Keratinocyte (primary cell): ENCODE measurements at regions not wholly inside any gene's neighbourhood (a gene's known extent, or its start where the extent isn't known, plus 50 kb on each side); places are given as distances from the start of the nearest gene placed in this dataset.

ENCODE experiments used
- DNase-seq: peaks from one replicate; pipeline ENCODE4 v3.0.0-alpha.2; 2011; ENCODE audit warnings: low read depth, missing footprints, low spot score
- FAIRE-seq: peaks from 2 replicates; lab custom pipeline; 2011; peaks lifted over from hg19 to GRCh38; lab: Jason Lieb, UNC
- H2AFZ ChIP-seq: 2 replicates; pipeline ENCODE4 v1.6.0; 2012; ENCODE audit warnings: low read length, control low read depth, inconsistent platforms; ENCODE audit not compliant: control insufficient read depth
- H3K27ac ChIP-seq: 2 replicates; pipeline ENCODE4 v1.5.1; 2011; ENCODE audit warnings: low read length; ENCODE audit not compliant: control insufficient read depth, insufficient read depth
- H3K27me3 ChIP-seq: 3 replicates; pipeline ENCODE4 v1.6.0; 2011; ENCODE audit warnings: low read length; ENCODE audit not compliant: control insufficient read depth, insufficient read depth; ENCODE audit errors: extremely low read depth
- H3K36me3 ChIP-seq, 2 experiments: 2 replicates in 1 of 2; 3 replicates in 1 of 2; pipeline ENCODE4 v1.5.1; 2011; ENCODE audit warnings: low read length in 2 of 2, mild to moderate bottlenecking in 1 of 2; ENCODE audit not compliant: control insufficient read depth in 2 of 2, insufficient read depth in 2 of 2; ENCODE audit errors: extremely low read depth in 1 of 2
- H3K4me1 ChIP-seq: 3 replicates; pipeline ENCODE4 v1.5.1; 2011; ENCODE audit warnings: low read length; ENCODE audit not compliant: control insufficient read depth, insufficient read depth; ENCODE audit errors: extremely low read depth
- H3K4me2 ChIP-seq: 3 replicates; pipeline ENCODE4 v1.6.0; 2011; ENCODE audit warnings: low read depth, low read length; ENCODE audit not compliant: control insufficient read depth, insufficient read depth; ENCODE audit errors: extremely low read depth
- H3K4me3 ChIP-seq, 3 experiments: fragments of 200-600 bp in 1 of 3; sonication (generic) in 1 of 3; 2 replicates in 2 of 3; 3 replicates in 1 of 3; pipeline ENCODE4 v1.5.1; 2011 to 2016; ENCODE audit warnings: low read length in 3 of 3, mild to moderate bottlenecking in 3 of 3, control low read depth in 2 of 3, inconsistent platforms in 1 of 3, low read depth in 1 of 3, mixed read lengths in 1 of 3, mixed run types in 1 of 3, moderate library complexity in 1 of 3; ENCODE audit not compliant: control insufficient read depth in 2 of 3, insufficient read depth in 2 of 3; ENCODE audit errors: extremely low read depth in 1 of 3
- H3K79me2 ChIP-seq: 2 replicates; pipeline ENCODE4 v1.6.0; 2012; ENCODE audit warnings: low read length; ENCODE audit not compliant: control insufficient read depth, insufficient read depth
- H3K9ac ChIP-seq: 3 replicates; pipeline ENCODE4 v1.6.0; 2011; ENCODE audit warnings: low read length; ENCODE audit not compliant: control insufficient read depth, insufficient read depth; ENCODE audit errors: extremely low read depth
- H3K9me1 ChIP-seq: 3 replicates; pipeline ENCODE4 v1.6.0; 2011; ENCODE audit warnings: low read length; ENCODE audit not compliant: control insufficient read depth, insufficient read depth; ENCODE audit errors: extremely low read depth
- H3K9me3 ChIP-seq: 2 replicates; pipeline ENCODE4 v1.5.1; 2012; ENCODE audit warnings: low read depth, low read length; ENCODE audit not compliant: control insufficient read depth
- H4K20me1 ChIP-seq: 3 replicates; pipeline ENCODE4 v1.6.0; 2011; ENCODE audit warnings: low read length; ENCODE audit not compliant: control insufficient read depth, insufficient read depth; ENCODE audit errors: extremely low read depth
- EZH2 ChIP-seq: IDR thresholded peaks from one replicate; pipeline ENCODE4 v1.6.1; 2012; ENCODE audit warnings: inconsistent platforms, mild to moderate bottlenecking, low read length, moderate library complexity
- dilution Hi-C: fragments of 300-500 bp; cut with MboI; formaldehyde crosslinking; loops from one replicate; pipeline ENCODE4 v1.7.0; 2020; ENCODE audit warnings: low sequenced_read_pairs; ENCODE audit not compliant: extremely low pct_ligation_motif_present
- TF ChIP-seq, protein P1 (sequence below), 3 experiments: IDR thresholded peaks in 1 of 3; conservative IDR thresholded peaks in 1 of 3; optimal IDR thresholded peaks in 1 of 3; 2 replicates in 2 of 3; 3 replicates in 1 of 3; pipeline versions ENCODE3 to v1.5.1; 2011; ENCODE audit warnings: low read length in 3 of 3, mild to moderate bottlenecking in 3 of 3, moderate library complexity in 2 of 3, control low read depth in 1 of 3, inconsistent platforms in 1 of 3; ENCODE audit not compliant: insufficient read depth in 2 of 3; ENCODE audit errors: extremely low read depth in 1 of 3

DNA sequence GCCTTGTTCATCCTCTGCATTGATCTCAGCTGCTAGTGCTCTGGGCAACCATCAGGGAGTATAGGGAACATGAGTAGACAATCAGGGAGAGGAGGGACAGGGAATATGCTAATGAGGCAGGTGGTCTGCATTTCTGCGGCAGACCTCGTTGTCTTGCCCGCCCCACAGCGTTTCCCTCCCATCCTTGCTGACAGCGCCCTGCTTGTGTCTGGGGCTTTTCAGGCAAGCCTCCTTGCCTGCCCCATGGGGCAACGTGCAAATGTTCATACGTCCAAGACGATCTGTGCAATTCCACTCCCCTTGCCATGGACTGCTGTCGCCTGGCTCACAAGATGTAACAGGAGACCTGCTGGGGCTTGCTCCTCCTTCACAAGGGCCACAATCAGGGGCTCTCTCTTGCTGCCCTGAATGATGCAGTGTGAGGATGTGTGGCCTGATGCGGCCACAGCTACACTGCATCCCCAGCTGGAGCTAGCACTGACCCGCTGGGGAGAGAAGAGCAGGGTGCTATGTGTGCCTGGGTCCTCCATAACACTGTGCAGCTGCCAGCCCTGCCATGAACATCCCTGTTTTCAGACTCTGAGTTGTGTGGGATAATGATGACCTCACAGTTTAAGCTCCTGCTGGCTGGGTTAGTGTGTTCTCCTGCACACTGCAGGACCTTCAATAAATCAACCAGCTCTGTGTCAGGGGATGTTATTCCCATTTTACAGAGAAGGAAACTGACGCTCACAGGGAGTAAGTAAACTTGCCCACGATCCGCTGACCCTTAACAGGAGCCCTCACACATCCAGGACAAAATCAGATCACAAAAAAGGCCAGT, 211.3 kb downstream of the KLF13 start:
- TF ChIP-seq, protein P1, sequence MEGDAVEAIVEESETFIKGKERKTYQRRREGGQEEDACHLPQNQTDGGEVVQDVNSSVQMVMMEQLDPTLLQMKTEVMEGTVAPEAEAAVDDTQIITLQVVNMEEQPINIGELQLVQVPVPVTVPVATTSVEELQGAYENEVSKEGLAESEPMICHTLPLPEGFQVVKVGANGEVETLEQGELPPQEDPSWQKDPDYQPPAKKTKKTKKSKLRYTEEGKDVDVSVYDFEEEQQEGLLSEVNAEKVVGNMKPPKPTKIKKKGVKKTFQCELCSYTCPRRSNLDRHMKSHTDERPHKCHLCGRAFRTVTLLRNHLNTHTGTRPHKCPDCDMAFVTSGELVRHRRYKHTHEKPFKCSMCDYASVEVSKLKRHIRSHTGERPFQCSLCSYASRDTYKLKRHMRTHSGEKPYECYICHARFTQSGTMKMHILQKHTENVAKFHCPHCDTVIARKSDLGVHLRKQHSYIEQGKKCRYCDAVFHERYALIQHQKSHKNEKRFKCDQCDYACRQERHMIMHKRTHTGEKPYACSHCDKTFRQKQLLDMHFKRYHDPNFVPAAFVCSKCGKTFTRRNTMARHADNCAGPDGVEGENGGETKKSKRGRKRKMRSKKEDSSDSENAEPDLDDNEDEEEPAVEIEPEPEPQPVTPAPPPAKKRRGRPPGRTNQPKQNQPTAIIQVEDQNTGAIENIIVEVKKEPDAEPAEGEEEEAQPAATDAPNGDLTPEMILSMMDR (optimal IDR thresholded peaks at IDR 0.05 in 1 of 3, IDR thresholded peaks at IDR 0.05 in 1 of 3, conservative IDR thresholded peaks at IDR 0.05 in 1 of 3; ENCODE audit: extremely low read depth in 1 of 3, insufficient read depth in 2 of 3, low read length in 3 of 3), result no peak
- no peak for TF ChIP-seq EZH2
- Histone ChIP-seq H3K9ac (no peak overlapping the region), H3K36me3 (no peaks in the 10 kb centered on the region), H4K20me1 (no peaks in the 10 kb centered on the region), H3K4me2 (no peak overlapping the region), H3K9me3 (no peaks in the 10 kb centered on the region), H3K27ac (no peak overlapping the region), H3K27me3 (no peaks in the 10 kb centered on the region), H2AFZ (no peak overlapping the region), H3K79me2 (no peaks in the 10 kb centered on the region), H3K9me1 (no peaks in the 10 kb centered on the region), H3K4me1 (no peaks in the 10 kb centered on the region), H3K4me3 (no peak overlapping the region)
- DNase-seq (no peak), FAIRE-seq (no peak)
- dilution Hi-C loops, result no loop called here

DNA sequence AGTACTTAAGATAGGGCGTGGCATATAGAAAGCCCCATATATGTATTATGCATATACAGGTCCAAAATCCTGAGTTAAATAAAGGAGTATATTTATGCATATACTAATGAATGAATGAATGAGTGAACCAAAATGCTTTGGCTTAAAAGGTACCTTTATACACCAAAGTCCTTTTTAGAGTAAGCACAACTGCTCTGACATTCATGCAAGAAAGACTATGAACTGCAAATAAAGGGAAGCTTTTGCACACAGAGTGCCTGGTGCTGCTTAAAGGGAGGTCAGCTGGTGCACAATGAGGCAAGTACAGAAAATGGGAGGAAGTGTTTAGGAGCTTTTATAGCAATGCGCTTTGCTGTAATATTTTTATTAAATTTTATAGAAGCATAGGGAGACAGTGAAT, 214.0 kb downstream of the KLF13 start:
- no peaks in the 10 kb centered on the region for H4K20me1 ChIP-seq
- H3K36me3 ChIP-seq, result no peaks in the 10 kb centered on the region
- TF ChIP-seq EZH2, result no peak
- TF ChIP-seq, protein P1 (optimal IDR thresholded peaks at IDR 0.05 in 1 of 3, IDR thresholded peaks at IDR 0.05 in 1 of 3, conservative IDR thresholded peaks at IDR 0.05 in 1 of 3; ENCODE audit: extremely low read depth in 1 of 3, insufficient read depth in 2 of 3, low read length in 3 of 3), result no peak
- dilution Hi-C loops, result no loop called here
- no peaks in the 10 kb centered on the region for H3K27me3 ChIP-seq
- H3K4me2 ChIP-seq, result no peak overlapping the region
- no peak overlapping the region for H3K9ac ChIP-seq
- no peak overlapping the region for H3K4me3 ChIP-seq
- no peak overlapping the region for H3K27ac ChIP-seq
- no peaks in the 10 kb centered on the region for H3K9me1 ChIP-seq
- no peaks in the 10 kb centered on the region for H3K9me3 ChIP-seq
- H3K79me2 ChIP-seq, result no peaks in the 10 kb centered on the region
- DNase-seq (no peak), FAIRE-seq (no peak)
- H2AFZ ChIP-seq, result no peak overlapping the region
- H3K4me1 ChIP-seq, result no peaks in the 10 kb centered on the region
